Stimulated activated CD4-positive, alpha-beta T cell treated with anti-CD3 and anti-CD28 coated beads, Interleukin-1b, Interleukin-23, amount 100 ng/mL, for 1 hour (primary cell): ENCODE measurements at regions not wholly inside any gene's neighbourhood (a gene's known extent, or its start where the extent isn't known, plus 50 kb on each side); places are given as distances from the start of the nearest gene placed in this dataset.

Source experiments
- DNase-seq, 2 donors: peaks; one replicate each; pipeline ENCODE4 v3.0.0-alpha.2; 2020; ENCODE audit warnings: low read depth in 2 of 2

DNA sequence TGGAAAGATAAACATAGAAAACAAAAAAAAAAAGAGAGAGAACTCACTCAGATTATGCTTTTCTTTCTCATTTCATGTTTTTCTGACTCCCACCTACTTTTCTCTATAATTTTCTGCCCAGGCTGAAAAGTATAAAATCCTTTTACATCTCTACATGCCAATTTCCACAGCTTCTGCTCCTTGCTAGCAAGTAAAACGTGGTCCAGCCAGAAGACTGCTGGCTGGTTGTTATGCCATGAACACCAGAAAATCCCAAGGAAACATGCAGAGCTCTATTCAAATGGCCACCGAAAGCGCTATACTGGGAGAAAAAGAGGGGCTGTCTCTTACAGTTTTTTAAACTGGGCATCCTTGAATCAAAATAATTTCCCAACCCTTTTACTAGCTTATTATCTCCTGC is 512.8 kb upstream of the ID4 start:
- no peak for DNase-seq

DNA sequence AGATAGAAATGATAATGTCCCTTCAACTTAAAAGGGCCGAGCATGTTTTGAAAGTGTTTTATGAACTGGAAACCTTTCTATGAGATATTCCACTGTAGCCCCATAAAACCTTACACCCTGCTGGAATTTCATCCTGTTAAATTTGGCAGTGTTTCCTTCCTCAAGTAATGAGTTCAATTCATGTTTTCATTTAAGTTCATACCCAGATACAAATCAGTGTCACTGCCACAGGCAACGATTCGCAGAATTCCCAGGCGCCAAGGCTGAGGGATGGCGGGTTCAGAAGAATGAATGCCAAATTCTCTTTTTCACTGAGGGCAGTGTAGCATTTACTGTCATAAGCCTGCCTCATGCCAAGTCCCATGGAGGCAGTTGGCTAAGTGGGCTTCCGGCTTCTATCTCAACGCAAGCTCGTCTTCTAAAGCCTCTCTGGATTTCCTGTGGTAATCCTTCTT is 511.8 kb upstream of the ID4 start:
- no peak for DNase-seq

DNA sequence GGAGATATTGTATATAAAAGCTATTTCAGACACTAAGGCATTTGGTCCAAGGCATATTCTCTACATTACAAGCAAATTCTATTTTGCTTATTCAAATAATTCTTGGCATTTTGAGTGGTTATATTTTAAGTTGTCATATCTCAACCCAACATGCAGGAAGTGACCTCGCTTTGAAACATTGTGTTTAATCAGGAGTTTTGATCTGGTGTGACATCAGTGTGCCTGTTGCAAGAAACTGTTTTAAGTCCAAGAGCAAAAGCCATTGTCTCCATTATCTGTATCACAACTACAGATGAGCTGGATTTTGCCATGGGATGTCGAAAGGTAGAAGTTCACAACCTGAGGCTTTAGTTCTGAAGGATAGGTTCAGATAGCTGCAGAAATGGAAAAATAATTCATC is 509.9 kb upstream of the ID4 start:
- no peak for DNase-seq

DNA sequence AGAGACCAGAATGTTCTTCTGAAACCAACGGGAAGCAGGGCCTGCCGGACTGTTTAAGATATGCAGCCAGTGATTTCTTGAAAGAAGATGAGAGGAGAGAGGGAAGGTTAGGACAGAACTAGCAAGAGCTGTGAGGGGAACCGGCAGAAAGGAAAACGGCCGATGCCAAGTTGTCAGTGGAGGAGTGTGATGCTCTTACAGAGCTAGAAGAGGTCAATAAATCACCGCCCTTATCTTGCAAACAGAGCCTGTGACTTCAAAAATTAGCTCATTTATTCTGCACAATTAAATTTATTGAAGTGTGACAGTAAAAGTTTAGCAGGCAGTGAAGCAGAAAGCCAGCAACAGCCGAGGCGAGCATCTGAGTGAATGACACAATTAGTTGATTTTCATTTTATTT is 509.5 kb upstream of the ID4 start:
- DNase-seq: no peak

DNA sequence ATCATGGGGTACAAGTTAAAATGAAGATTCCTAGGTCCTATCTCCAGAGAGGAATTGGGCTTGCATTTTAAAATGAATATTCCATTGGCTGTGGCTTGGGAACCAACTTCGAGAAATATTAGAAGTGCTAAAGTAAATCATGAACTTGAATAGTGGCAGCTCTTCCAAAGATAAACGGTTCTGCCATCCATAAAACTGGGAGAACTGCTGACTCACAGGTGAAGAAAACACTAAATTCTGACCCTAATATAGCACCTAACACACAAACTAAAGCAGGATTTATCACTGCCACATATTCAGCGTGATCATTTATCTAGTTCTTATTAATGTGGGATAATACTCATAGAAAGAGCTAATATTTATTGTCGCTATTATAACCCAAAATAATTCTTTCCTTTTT is 508.1 kb upstream of the ID4 start:
- no peak for DNase-seq

DNA sequence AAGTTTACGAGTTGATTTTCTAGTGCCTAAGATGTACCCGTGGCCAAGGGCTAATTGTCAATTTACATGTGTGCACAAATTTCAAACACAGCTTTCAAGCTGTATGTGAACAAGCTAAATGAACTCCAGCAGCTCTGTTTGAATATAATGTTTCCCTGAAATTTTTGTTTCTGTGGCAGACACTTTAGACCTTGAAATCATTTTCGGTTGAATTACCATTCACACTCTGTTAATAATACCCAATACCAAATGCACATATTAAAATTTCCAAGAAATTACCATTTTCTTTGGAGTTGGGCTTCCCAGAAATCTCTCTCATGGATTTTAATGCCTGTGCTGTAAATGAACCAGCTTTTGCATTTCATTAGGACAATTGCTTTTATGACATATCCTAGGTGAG is 506.1 kb upstream of the ID4 start:
- no peak for DNase-seq

DNA sequence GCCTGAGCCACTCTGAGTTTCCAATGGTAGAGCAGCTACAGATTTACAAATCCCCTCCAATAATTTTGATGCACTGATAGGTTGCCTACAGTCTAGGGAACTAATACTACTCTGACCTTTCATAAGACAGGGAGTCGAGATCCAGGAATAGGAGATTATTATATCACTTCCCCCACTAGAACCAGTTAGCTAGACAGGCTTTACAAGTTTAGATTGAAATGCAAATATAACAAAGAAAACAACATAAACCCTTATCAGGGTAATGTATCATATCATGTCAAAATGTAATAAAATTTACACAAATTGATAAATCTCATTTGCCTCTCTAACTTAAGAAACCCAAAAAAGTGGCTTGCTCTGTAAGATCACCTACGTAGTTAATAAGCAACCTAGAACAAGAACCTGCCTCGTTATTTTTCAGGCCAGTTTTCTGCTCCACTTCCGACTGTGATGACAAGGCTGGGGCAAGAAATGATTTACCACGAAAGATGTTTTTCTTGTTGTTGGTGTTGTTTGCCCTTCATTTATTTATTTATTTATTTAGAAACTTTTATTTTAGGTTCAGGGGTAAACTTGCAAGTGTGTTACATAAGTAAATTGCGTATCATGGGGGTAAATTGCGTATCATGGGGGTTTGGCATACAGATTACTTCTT is 504.2 kb upstream of the ID4 start:
- DNase-seq: no peak

DNA sequence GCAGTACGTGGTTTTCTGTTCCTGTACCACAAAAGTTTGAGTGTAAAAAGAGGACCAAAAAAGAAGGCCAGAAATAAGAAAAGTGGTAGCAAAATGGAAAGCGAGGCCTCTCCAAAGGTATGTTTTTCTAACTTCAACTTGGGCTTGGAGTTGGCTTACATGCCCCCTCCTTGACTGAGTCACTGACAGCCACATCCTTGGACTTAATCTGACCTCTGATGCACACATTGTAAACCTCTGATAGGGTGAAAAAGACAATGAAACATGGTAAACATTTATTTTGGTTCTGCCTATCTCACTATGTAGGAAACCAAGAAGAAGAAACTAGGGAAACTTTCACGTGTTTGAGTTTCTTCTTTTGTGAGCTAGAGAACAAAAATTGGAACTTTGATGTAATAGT is 503.2 kb upstream of the ID4 start:
- DNase-seq: no peak

DNA sequence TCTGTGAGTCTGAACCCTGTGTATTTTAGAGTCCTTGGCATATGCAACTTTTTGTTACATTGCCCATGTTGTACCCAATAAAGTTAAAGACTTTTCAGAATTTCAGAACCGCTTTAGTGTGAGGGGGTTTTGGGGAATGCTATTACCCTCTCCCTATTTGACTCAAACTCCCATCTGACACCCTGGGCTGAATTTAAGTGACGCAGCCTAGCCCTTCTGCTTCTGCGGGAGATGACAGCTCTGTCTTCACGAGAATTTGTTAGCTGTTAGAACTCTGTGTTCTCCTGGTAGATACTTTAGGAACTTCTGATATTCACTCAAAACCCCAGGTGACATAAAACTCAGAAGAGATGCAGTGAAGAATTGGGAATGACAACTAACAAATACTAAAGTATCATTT is 500.6 kb upstream of the ID4 start:
- DNase-seq: no peak

DNA sequence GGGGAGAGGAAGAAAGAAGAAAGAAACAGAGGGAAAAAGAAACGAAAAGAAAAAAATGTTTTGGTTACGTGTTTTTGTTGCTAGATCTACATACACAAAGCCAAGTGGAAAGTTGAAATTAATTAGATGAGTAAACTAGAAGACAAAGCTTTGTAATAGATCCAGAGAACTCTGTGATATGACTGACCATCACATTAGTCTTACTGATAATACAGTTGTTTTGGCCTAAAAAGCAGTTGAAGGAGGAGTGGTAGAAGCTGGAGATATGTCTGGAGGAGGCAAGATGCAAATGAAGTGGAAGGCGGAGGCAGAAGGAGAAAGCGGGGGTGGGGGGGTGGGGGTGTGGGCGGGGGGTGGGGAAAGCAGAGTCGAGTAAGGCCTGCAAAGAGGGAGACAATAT is 500.1 kb upstream of the ID4 start:
- no peak for DNase-seq

DNA sequence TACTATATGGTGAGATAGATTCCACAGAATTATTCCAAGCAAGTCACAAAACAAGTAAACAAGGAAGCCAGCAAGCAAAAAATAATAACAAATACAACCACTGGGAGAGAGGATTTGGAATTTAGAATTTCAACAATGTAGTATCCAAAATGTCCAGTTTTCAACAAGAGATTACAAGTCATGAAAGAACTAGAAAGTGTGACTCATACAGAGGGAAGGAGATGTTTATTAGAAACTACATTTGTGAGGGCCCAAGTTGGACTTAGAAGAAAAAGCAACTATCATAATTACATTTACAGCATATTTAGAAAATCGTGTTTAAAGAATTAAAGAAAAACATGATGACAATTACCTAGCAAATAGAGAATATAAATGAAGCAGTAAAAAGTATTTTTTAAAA is 494.6 kb upstream of the ID4 start:
- DNase-seq: no peak

DNA sequence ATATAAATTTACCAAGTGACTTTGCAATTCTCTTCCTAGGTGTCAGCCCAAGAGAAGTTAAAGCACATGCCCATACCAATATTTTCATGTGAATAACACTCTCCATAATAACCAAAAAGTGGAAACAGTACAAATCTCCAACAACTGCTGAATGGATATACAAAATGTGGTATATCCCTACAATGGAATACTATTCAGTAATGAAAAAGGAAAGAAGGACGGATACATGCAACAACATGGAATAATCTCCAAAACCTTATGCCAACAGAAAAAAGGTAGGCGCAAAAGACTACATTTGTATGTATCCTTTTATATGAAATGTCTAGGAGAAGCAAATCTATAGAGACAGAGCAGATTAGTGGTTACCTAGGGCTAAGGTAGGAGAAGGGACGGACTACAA is 487.7 kb upstream of the ID4 start:
- no peak for DNase-seq

DNA sequence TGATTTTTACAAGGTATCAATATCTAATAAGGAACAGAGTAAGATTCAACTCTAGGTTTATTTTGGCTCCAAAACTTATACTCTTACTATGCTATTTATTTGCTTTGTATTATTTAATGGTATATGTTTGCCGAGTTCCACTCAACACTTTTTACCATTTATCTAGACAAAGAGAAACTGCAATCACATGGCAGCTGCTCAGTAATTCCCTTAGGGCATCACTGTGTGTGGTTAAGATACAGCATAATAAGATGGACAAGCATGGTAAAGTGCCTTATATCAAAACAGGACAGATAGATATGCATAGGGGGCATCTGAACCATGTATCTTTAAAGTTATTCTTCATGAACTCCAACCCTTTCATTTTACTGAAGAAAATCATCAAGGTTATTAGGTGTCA is 483.0 kb upstream of the ID4 start:
- DNase-seq: no peak

DNA sequence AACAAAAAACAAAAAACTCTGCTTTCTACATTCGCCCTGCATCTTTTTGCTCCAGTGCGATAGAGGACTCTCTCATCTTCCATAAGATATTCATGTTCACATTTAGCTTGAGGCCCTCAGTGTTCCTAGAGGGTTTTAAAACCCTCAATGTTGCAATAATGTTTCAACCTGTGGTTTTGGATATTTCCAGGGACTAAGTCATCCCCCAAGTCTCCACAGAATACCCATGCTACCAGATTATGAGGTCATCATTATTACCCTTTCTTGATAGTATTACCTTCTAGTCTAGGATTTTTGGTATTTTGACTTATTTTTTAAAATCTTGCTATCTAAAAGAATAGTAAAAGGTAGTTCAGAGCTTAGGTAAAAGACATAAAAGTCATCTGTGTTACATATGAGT is 480.5 kb upstream of the ID4 start:
- DNase-seq: no peak

DNA sequence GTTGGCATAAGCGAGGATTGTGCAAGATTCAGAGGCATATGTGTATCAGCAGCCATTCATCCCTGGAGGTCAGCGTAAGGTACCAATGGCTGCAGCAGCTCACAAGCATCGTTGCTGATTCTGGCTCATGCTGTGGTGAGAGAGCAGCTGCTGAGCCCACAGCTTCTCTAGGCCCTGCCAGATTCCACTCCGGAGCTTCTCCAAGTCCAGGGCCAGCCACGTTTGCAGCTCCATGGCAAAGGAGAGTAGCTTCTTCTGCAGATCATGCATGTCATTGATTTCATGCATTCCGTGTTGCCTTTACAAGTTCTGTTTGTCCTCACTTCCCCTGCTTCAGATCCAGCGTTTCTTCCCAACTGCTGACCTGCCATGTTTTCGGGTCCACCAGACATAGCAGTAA is 474.8 kb upstream of the ID4 start:
- no peak for DNase-seq

DNA sequence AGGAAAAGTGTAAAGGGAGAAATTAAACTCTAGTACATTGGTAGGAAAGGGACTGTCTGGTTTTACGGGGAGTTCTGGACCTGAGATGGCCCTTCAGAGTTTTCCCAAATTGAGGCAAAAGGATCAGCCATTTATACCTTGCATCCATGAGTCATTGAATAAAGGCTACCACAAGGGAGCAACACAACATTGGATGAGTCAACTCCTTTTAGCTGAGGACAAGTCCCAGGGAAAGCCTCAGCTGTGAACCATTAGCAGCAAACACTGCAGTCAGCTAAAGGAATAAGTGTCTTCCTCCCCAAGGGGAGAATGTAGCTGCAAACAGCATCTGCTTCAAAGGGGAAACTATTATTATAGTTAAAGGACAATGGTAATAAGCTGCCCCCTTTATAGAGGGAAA is 468.7 kb upstream of the ID4 start:
- no peak for DNase-seq

DNA sequence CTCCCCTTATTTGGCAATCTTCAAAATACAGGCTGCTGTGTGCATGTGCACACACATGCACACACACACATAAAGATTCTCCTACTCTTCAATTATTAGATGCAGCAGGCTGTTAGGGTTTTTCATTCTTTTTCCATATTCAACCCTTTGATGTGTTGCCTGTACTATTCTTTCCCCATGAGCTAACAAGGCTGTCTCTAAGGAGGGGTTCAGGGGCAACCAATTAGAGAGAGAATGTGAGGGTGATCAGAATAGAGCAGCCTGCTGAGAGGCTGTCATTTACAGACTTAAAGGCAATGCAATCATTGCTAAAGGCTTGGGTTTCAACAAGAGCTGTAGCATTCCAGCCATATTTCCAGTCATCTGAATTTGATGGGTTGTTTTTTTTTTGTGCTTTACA is 467.4 kb upstream of the ID4 start:
- DNase-seq: no peak

DNA sequence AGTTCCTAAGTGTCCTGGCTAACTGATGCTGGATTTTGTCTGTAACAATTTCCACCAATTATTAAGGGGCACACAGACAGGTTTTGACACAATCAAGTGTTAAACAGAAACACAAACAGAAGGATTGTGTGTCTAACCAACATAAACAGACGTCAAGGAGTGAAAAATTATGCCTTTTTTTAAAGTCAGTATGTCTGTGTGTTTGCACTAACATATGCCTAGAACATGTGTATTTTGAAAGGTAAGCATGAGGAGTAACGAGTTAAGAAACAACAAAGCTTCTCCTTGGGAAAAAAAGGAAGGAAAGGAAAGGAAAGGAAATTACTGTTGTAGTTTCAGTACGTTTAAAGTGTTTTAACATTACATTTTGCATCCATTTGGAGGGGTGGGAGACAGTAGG is 466.3 kb upstream of the ID4 start:
- DNase-seq: no peak

DNA sequence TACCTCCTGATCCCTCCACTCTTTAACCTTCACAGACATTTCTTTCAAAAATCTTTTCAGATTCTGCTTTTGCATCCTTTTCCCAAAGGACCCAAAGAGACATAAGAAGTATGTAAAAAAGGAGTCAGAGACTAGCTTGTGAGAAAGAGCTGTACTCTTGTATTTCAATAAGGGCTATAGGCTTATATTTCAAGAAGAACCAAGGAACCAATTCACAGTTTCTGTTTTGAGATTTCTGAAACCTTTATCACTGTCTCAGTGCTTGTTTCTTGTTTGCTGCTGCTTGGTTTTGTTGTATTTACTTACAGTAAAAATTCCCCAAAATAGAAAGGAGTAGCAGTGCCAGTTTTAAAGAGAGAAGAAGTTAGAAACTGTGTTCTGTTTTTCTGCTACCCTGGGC is 461.6 kb upstream of the ID4 start:
- DNase-seq: no peak

DNA sequence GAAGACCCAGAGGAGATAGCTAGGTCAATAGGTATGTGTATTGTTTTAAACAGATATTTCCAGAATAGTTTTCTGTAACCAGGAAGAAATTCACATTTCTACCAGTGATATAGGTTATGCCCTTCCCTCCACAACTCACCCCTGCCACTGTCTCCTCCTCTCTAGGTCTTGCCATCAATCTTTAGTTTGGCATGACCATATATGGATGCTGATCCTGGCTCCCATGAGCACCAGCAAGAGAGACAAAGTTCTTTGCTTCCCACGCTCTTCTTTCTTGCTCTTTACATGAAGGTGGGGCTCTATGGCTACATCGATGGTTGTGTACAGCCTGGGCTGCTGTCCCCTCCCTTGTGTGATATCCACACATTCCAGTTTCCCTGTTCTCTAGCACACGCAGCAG is 459.4 kb upstream of the ID4 start:
- no peak for DNase-seq

DNA sequence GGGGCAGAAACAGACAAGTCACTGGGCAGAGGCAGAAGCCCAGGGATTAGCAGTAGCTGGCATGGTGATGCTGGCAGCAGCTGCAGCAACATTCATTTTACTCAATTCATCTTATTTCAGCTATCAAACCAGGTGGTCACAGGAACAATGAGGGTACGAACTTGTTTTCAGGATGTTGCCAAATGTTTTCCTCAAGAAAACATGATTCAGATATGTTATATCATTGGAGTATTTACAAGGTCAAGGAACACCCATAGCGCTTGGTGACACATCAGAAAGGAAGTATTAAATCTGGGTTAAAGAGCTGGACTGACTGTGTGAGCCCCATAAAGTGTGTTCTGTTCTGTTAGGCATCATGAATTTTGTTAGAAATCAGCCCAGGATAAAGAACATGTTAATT is 456.9 kb upstream of the ID4 start:
- no peak for DNase-seq

DNA sequence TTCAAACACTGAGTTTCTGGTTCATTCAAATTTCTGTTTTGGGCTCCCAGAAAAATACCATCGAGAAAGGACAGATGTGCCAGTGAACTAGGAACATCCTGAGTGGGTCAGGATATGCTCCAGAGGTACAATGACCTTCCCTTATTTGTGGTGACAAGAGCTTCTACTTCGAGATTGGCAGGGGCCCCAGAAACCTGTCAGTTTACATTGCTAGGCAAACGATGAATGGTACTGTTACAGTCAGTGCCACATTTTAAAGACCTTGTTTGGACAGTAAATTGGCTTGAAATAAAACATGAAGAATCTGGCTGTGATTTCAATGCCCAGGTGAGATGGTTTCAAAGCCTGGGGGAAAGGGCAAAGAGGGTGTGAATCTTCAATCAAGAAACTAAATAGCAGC is 454.5 kb upstream of the ID4 start:
- no peak for DNase-seq

DNA sequence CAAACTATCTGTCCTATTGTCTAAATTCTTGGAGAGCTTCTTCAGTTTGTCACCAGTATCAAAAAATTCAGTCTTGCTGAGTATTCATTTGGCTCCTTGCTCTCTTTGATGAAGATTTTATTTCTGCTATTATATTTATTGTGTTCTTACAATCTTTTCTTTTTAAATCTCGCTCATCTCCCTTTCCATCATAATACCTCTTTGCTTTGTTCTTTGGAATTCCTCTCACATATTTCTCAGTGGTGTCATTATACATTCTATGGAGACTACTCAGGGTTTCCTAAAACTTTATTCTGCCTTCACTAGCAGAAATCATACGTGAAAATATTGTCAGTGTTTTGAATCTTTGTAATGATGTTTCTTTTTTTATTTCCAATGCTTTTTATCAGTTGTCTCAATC is 445.2 kb upstream of the ID4 start:
- no peak for DNase-seq

DNA sequence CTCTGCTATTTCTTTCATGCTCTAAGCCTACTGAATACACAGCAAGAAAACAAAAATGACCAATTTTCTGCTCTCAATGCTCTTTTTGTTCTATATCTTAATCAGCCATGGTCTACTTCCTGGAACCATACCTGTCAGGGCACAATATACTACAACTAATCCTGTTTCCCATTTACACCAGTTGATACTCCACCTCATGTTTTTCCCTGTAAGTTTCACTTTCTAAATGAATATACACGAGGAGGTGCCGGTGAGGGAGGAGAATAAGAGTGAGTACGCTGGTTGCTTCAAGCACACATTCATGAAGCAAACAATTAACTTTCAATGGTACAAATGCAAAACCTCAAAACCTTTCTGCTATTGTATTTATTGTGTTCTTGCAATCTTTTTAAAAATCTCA is 443.1 kb upstream of the ID4 start:
- no peak for DNase-seq

DNA sequence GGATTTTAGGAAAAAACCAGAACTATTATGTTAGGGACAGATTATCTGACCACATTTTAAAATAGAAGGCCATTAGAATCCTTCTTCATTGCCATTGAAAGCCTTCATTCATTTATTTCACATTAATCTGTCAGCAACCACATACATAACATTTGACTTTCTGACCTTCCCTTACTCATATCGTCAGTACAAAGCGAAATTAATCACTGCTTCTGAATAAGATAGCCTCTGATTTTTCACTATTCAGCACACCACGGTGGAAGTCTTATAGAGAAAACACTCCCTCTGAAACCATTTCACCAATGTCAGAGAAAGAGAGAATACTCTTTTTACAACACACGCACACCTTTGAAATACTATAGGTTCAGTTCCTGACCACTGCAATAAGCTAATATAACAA is 442.5 kb upstream of the ID4 start:
- no peak for DNase-seq
